H1 (cell line): ENCODE measurements at regions not wholly inside any gene's neighbourhood (a gene's known extent, or its start where the extent isn't known, plus 50 kb on each side); places are given as distances from the start of the nearest gene placed in this dataset.

ENCODE experiments used
- BCL11A ChIP-seq, 2 experiments: IDR thresholded peaks; one replicate each; pipeline ENCODE4 v1.6.1; 2011; ENCODE audit warnings: low read depth in 2 of 2, low read length in 2 of 2, mild to moderate bottlenecking in 2 of 2
- FOSL1 ChIP-seq: IDR thresholded peaks from 2 replicates; pipeline ENCODE4 v1.6.1; 2011; ENCODE audit warnings: mild to moderate bottlenecking, low read depth, low read length, moderate library complexity; ENCODE audit not compliant: insufficient read depth
- GABPA ChIP-seq: IDR thresholded peaks from 2 replicates; pipeline ENCODE4 v1.6.1; 2011; ENCODE audit warnings: mild to moderate bottlenecking, low read length, moderate library complexity, borderline replicate concordance; ENCODE audit not compliant: insufficient read depth
- KDM5A ChIP-seq: fragments of 200-600 bp; IDR thresholded peaks from 2 replicates; pipeline ENCODE4 v1.7.1; 2012; ENCODE audit warnings: mild to moderate bottlenecking, low read length, inconsistent platforms, mixed read lengths
- POLR2AphosphoS5 ChIP-seq: IDR thresholded peaks from 2 replicates; pipeline ENCODE4 v1.6.1; 2011; ENCODE audit warnings: low read depth, low read length
- SP4 ChIP-seq: IDR thresholded peaks from 2 replicates; pipeline ENCODE4 v1.6.1; 2012; ENCODE audit warnings: low read length, inconsistent platforms
- TAF1 ChIP-seq: IDR thresholded peaks from 2 replicates; pipeline ENCODE4 v1.6.1; 2011; ENCODE audit warnings: mild to moderate bottlenecking, low read depth, low read length
- TF ChIP-seq, protein P1 (sequence below): fragments of 300-600 bp; sonication (generic); IDR thresholded peaks from 2 replicates; pipeline ENCODE4 v1.7.1; 2012; ENCODE audit warnings: low read length, moderate library complexity, mild to moderate bottlenecking, inconsistent platforms; ENCODE audit not compliant: insufficient replicate concordance
- TF ChIP-seq, protein P2 (sequence below): IDR thresholded peaks from 2 replicates; pipeline ENCODE4 v1.6.1; 2012; ENCODE audit warnings: inconsistent platforms
- TF ChIP-seq, protein P3 (sequence below): IDR thresholded peaks from 2 replicates; pipeline ENCODE4 v1.6.1; 2012; ENCODE audit warnings: low read length, inconsistent platforms

DNA sequence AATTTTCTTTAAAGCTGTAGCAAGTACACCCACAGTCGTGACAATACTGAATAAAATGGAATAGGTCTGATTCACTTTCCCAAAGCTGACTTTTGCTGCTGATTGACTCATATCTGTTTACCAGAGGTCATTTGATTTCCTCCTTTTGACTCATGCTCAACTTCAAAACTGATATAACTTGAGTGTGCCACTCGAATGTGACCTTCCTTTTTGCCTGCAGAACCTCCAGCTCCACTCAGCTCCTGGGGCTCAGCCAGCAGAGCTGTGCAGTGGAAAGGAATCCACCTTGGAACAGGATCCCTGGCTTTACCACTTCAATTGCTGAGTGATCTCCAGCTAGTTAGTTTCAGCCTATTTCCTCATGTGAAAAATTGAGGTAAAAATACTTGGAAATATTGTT is 84.1 kb downstream of the FEM1C start (continued):
- TF ChIP-seq, protein P1, sequence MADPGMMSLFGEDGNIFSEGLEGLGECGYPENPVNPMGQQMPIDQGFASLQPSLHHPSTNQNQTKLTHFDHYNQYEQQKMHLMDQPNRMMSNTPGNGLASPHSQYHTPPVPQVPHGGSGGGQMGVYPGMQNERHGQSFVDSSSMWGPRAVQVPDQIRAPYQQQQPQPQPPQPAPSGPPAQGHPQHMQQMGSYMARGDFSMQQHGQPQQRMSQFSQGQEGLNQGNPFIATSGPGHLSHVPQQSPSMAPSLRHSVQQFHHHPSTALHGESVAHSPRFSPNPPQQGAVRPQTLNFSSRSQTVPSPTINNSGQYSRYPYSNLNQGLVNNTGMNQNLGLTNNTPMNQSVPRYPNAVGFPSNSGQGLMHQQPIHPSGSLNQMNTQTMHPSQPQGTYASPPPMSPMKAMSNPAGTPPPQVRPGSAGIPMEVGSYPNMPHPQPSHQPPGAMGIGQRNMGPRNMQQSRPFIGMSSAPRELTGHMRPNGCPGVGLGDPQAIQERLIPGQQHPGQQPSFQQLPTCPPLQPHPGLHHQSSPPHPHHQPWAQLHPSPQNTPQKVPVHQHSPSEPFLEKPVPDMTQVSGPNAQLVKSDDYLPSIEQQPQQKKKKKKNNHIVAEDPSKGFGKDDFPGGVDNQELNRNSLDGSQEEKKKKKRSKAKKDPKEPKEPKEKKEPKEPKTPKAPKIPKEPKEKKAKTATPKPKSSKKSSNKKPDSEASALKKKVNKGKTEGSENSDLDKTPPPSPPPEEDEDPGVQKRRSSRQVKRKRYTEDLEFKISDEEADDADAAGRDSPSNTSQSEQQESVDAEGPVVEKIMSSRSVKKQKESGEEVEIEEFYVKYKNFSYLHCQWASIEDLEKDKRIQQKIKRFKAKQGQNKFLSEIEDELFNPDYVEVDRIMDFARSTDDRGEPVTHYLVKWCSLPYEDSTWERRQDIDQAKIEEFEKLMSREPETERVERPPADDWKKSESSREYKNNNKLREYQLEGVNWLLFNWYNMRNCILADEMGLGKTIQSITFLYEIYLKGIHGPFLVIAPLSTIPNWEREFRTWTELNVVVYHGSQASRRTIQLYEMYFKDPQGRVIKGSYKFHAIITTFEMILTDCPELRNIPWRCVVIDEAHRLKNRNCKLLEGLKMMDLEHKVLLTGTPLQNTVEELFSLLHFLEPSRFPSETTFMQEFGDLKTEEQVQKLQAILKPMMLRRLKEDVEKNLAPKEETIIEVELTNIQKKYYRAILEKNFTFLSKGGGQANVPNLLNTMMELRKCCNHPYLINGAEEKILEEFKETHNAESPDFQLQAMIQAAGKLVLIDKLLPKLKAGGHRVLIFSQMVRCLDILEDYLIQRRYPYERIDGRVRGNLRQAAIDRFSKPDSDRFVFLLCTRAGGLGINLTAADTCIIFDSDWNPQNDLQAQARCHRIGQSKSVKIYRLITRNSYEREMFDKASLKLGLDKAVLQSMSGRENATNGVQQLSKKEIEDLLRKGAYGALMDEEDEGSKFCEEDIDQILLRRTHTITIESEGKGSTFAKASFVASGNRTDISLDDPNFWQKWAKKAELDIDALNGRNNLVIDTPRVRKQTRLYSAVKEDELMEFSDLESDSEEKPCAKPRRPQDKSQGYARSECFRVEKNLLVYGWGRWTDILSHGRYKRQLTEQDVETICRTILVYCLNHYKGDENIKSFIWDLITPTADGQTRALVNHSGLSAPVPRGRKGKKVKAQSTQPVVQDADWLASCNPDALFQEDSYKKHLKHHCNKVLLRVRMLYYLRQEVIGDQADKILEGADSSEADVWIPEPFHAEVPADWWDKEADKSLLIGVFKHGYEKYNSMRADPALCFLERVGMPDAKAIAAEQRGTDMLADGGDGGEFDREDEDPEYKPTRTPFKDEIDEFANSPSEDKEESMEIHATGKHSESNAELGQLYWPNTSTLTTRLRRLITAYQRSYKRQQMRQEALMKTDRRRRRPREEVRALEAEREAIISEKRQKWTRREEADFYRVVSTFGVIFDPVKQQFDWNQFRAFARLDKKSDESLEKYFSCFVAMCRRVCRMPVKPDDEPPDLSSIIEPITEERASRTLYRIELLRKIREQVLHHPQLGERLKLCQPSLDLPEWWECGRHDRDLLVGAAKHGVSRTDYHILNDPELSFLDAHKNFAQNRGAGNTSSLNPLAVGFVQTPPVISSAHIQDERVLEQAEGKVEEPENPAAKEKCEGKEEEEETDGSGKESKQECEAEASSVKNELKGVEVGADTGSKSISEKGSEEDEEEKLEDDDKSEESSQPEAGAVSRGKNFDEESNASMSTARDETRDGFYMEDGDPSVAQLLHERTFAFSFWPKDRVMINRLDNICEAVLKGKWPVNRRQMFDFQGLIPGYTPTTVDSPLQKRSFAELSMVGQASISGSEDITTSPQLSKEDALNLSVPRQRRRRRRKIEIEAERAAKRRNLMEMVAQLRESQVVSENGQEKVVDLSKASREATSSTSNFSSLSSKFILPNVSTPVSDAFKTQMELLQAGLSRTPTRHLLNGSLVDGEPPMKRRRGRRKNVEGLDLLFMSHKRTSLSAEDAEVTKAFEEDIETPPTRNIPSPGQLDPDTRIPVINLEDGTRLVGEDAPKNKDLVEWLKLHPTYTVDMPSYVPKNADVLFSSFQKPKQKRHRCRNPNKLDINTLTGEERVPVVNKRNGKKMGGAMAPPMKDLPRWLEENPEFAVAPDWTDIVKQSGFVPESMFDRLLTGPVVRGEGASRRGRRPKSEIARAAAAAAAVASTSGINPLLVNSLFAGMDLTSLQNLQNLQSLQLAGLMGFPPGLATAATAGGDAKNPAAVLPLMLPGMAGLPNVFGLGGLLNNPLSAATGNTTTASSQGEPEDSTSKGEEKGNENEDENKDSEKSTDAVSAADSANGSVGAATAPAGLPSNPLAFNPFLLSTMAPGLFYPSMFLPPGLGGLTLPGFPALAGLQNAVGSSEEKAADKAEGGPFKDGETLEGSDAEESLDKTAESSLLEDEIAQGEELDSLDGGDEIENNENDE: no peak
- TF ChIP-seq, protein P2, sequence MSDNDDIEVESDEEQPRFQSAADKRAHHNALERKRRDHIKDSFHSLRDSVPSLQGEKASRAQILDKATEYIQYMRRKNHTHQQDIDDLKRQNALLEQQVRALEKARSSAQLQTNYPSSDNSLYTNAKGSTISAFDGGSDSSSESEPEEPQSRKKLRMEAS: no peak
- TF ChIP-seq, protein P3, sequence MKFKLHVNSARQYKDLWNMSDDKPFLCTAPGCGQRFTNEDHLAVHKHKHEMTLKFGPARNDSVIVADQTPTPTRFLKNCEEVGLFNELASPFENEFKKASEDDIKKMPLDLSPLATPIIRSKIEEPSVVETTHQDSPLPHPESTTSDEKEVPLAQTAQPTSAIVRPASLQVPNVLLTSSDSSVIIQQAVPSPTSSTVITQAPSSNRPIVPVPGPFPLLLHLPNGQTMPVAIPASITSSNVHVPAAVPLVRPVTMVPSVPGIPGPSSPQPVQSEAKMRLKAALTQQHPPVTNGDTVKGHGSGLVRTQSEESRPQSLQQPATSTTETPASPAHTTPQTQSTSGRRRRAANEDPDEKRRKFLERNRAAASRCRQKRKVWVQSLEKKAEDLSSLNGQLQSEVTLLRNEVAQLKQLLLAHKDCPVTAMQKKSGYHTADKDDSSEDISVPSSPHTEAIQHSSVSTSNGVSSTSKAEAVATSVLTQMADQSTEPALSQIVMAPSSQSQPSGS: no peak
- no peak for TF ChIP-seq POLR2AphosphoS5
- TF ChIP-seq TAF1: no peak
- no peak for TF ChIP-seq GABPA
- TF ChIP-seq SP4: no peak
- no peak for TF ChIP-seq KDM5A
- TF ChIP-seq FOSL1: no peak
- TF ChIP-seq BCL11A (IDR thresholded peaks at IDR 0.05; ENCODE audit: low read depth in 2 of 2, low read length in 2 of 2): no peak
